GM18858 (cell line): ENCODE measurements at regions not wholly inside any gene's neighbourhood (a gene's known extent, or its start where the extent isn't known, plus 50 kb on each side); places are given as distances from the start of the nearest gene placed in this dataset.
A peak's percentile ranks its signal among the peaks of the same experiment; 100 is the strongest.
"Not testable (repeated sequence)": the region's sequence is repeated elsewhere in the genome, so short reads cannot be mapped to it uniquely, and the experiment has no call there.

Experiments
- ATAC-seq: cut with Tn5 transposase; IDR thresholded peaks from one replicate; pipeline ENCODE4 v1.9.1; 2021; ENCODE audit not compliant: unreplicated experiment

DNA sequence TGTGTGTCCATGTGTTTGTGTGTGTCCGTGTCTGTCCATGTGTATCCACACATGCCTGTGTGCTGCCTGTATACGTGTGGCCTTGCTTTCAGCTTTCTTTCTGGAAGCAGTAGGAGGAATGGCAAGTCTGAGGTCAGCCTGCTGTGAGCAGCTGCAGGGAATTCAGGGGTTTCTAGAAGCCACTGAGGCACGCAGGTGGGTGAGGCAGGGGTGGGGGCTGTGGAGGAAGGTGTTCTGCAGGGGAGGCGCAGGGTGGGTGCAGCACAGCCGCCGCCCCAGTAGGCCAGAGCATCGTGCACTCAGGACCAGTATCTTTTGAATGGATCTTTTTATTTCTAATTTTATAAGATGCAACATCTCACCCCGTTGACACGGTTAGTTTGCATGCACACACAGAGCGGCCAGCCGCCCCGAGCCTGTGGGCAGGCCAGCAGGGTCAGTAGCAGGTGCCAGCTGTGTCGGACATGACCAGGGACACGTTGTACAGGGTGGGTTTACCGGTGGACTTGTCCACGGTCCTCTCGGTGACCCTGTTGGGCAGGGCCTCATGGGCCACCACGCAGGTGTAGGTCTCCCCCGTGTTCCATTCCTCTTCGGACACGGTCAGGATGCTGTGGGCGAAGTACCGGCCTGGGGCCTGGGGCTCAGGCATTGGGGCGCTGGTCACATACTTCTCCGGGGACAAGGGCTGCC lies 327.7 kb downstream of the TMEM121 start:
- no peak for ATAC-seq

DNA sequence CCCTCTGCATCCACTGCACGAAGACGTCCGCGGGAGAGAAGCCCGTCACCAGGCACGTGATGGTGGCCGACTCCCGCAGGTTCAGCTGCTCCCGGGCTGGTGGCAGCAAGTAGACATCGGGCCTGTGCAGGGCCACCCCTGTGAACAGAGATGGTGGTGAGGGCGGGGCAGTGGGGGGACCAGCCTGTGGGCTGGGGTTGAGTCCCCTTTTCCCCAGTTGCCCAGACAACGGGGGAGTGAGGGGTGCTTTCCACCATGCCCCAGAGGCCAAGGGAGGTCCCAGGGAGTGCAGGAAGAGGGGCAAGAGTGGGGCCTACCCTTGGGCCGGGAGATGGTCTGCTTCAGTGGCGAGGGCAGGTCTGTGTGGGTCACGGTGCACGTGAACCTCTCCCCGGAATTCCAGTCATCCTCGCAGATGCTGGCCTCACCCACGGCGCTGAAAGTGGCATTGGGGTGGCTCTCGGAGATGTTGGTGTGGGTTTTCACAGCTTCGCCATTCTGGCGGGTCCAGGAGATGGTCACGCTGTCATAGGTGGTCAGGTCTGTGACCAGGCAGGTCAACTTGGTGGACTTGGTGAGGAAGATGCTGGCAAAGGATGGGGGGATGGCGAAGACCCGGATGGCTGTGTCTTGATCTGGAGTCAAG lies 328.3 kb downstream of the TMEM121 start:
- no peak for ATAC-seq

DNA sequence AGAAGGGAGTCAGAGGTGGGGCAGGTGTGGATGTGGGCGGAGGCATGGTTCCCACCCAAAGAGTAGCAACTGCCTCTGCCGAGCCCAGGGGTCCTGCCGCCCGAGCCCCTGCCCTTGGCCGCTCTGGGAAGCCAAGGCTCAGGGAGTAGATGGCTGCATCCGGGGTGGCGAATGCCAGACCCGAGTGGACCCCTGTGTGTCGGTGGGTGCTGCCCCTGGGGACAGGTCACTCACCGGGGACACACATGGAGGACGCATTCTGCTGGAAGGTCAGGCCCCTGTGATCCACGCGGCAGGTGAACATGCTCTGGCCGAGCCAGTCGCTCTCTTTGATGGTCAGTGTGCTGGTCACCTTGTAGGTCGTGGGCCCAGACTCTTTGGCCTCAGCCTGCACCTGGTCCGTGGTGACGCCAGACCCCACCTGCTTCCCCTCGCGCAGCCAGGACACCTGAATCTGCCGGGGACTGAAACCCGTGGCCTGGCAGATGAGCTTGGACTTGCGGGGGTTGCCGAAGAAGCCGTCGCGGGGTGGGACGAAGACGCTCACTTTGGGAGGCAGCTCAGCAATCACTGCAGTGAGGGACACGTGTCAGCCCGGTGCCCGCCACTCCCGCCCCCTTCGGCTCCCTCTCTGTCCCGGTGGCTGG lies 329.0 kb downstream of the TMEM121 start:
- ATAC-seq, result no peak

DNA sequence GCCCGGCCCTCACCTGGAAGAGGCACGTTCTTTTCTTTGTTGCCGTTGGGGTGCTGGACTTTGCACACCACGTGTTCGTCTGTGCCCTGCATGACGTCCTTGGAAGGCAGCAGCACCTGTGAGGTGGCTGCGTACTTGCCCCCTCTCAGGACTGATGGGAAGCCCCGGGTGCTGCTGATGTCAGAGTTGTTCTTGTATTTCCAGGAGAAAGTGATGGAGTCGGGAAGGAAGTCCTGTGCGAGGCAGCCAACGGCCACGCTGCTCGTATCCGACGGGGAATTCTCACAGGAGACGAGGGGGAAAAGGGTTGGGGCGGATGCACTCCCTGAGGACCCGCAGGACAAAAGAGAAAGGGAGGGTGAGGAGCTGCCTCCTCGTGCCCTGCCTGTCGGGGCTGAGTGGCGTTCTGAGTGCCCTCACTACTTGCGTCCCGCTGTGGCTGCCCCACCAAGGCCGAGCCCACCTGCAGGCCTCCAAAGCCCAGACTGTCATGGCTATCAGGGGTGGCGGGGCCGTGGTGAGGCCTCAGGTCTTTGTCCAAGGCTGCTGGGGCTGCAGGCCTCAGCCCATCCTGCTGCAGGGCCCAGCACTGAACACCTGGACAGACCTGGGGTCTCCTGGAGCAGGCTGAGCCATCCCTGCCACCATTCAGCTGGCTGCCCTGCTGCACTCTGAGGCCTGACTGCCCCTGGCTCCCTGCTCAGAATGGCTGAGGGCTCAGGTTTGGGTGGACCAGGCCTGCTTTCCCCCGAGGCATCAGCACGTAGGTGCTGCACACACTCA lies 329.7 kb downstream of the TMEM121 start:
- no peak for ATAC-seq

DNA sequence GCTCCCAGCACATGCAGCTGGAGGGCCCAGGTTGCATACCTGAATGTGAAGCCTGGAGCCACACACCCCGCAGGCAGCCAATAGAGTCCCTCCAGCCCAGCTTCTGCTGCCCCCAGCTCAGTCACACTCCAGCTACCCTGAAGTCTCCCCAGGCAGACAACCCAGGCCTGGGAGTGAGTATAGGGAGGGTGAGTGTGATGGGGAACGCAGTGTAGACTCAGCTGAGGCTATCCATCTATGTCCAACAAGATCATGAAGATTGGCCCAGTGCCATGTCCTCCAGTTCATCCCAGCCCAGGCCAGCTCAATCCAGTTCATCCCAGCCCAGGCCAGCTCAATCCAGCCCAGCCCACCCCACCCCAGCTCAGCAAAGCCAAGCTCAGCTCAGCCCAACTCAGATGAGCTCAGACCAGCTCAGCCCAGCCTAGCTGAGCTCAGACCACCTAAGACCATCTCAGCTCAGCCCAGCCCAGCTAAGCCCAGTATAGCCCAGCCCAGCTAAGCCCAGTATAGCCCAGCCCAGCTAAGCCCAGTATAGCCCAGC lies 330.4 kb downstream of the TMEM121 start:
- no peak for ATAC-seq

DNA sequence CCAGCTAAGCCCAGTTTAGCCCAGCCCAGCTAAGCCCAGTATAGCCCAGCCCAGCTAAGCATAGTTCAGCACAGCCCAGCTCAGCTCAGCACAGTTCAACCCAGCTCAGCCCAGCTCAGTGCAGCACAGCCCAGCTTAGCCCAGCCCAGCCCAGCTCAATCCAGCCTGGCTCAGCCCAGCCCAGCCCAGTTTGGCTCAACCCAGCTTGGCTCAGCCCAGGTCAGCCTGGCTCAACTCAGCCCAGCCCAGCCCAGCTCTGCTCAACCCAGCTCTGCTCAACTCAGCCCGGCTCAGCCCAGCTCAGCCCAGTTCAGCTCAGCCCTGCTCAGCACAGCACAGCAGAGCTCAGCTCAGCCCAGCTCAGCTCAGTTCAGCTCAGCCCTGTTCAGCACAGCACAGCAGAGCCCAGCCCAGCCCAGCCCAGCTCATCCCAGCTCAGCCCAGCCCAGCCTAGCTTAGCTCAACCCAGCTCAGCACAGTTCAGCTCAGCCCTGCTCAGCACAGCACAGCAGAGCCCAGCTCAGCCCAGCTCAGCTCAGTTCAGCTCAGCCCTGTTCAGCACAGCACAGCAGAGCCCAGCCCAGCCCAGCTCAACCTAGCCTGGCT lies 330.9 kb downstream of the TMEM121 start:
- no peak for ATAC-seq

DNA sequence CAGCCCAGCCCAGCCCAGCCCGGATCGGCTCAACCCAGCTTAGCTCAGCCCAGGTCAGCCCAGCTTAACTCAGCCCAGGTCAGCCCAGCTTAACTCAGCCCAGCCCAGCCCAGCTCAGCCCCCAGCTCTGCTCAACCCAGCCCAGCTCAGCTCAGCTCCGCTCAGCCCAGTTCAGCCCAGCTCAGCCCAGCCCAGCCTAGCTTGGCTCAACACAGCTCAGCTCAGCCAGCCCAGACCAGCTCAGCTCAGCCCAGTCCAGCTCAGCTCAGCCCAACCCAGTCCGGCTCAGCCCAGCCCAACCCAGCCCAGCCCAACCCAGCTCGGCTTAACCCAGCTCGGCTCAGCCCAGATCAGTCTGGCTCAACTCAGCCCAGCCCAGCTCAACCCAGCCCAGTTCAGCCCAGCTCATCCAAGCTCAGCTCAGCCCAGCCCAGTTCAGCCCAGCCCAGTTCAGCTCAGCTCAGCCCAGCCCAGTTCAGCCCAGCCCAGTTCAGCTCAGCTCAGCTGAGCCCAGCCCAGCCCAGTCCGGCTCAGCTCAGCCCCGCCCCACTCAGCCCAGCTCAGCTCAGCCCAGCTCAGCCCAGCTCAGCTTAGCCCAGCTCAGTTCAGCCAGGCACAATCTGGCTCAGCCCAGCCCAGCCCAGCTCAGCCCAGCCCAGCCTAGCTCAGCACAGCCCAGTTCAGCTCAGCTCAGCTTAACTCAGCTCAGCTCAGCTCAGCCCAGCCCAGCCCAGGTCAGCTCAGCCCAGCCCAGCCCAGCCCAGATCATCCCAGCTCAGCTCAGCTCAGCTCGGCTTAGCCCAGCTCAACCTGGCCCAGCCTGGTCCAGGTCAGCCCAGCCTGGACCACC lies 331.7 kb downstream of the TMEM121 start:
- no peak for ATAC-seq

DNA sequence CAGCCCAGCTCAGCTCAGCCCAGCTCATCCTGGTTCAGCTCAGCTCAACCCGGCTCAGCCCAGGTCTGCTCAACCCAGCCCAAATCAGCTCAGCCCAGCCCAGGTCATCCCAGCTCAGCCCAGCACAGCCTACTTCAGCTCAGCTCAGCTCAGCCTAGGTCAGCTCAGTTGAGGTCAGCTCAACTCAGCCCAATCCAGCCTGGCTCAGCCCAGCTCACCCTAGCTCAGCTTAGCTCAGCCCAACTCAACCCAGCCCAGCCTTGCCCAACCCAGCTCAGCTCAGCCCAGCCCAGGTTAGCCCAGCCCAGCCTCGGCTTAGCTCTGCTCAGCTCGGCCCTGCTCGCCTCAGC lies 332.3 kb downstream of the TMEM121 start:
- ATAC-seq, result no peak

DNA sequence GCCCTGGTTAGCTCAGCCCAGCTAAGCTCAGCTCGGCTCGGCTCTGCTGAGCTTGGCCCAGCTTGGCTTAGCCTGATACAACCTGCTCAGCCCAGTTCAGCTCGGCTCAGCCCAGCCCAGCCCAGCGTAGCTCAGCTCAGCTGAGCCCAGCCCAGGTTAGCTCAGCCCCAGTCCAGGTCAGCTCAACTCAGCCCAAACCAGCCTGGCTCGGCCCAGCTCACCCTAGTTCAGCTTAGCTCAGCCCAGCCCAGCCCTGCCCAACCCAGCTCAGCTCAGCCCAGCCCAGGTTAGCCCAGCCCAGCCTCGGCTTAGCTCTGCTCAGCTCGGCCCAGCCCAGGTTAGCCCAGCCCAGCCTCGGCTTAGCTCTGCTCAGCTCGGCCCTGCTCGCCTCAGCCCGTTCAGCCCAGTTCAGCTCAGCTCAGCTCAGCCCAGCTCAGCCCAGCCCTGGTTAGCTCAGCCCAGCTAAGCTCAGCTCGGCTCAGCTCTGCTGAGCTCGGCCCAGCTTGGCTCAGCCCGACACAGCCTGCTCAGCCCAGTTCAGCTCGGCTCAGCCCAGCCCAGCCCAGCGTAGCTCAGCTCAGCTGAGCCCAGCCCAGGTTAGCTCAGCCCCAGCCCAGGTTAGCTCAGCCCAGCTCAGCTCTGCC lies 332.8 kb downstream of the TMEM121 start:
- ATAC-seq, result not testable (repeated sequence)

DNA sequence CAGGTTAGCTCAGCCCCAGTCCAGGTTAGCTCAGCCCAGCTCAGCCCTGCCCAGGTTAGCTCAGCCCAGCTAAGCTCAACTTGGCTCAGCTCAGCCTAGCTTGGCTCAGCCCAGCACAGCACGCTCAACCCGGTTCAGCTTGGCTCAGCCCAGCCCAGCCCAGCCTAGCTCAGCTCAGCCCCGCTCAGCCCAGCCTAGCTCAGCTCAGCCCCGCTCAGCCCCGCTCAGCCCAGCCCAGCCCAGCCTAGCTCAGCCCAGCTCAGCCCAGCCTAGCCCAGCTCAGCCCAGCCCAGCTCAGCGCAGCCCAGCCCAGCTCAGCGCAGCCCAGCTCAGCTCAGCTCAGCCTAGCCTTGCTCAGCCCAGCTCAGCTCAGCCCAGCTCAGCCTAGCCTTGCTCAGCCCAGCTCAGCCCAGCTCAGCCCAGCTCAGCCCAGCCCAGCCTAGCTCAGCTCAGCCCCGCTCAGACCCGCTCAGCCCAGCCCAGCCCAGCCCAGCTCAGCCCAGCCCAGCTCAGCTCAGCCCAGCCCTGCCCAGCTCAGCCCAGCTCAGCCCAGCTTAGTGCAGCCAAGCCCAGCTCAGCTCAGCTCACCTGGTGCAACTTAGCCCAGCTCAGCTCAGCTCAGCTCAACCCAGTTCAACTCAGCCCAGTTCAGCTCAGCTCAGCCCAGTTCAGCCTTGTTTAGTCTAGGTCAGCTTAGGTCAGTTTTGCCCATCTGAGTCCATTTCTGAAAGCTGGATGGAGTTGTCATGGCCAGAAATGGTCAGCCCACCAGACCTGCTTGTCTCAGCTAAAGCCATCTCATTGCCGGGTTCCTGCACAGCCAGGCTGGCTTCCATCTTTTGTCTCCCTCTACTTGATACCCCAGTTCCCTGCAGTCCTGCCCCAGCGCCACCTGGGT lies 333.6 kb downstream of the TMEM121 start:
- ATAC-seq, result no peak

DNA sequence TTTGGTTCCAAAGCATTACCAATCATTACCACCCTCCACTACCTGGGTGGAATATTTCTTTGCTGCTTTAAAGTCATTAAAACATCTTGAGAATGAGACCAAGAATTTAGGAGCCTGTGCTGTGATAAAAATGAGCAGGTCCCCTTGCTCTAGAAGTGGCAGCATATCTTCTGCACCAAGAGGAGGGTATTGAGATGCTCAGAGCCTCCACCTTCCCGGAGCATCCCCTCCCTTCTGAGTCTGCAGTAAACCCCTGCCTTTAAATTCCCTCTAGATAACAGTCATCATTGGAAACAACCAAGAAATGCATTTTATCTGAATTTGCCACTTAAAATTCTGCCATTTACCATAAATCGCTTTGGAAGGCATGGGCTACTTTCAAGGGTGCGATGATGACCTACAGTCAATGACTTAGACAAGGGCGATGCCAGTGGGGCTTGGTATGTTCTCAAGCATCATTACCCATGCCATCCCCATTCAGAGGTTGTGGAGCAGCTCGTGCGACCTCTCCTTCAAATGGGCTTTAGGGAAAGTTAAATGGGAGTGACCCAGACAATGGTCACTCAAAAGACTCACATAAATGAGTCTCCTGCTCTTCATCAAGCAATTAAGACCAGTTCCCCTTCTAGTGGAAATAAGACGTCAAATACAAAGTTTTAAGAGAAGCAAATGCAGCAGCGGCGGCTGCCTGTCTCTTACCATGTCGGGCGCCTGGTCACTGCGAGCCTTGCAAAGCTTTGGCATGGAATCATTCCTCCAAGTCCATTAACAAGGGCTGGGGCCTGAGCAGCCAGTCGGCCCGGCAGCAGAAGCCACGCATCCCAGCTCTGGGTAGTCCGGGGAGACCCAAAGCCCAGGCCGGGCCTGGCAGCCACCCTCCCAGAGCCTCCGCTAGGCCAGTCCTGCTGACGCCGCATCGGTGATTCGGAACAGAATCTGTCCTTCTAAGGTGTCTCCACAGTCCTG lies 334.5 kb downstream of the TMEM121 start:
- ATAC-seq, result no peak

DNA sequence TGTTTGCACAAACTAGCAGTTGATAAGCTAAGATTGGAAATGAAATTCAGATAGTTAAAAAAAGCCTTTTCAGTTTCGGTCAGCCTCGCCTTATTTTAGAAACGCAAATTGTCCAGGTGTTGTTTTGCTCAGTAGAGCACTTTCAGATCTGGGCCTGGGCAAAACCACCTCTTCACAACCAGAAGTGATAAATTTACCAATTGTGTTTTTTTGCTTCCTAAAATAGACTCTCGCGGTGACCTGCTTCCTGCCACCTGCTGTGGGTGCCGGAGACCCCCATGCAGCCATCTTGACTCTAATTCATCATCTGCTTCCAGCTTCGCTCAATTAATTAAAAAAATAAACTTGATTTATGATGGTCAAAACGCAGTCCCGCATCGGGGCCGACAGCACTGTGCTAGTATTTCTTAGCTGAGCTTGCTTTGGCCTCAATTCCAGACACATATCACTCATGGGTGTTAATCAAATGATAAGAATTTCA lies 335.6 kb downstream of the TMEM121 start:
- peak; percentile 46 for ATAC-seq

DNA sequence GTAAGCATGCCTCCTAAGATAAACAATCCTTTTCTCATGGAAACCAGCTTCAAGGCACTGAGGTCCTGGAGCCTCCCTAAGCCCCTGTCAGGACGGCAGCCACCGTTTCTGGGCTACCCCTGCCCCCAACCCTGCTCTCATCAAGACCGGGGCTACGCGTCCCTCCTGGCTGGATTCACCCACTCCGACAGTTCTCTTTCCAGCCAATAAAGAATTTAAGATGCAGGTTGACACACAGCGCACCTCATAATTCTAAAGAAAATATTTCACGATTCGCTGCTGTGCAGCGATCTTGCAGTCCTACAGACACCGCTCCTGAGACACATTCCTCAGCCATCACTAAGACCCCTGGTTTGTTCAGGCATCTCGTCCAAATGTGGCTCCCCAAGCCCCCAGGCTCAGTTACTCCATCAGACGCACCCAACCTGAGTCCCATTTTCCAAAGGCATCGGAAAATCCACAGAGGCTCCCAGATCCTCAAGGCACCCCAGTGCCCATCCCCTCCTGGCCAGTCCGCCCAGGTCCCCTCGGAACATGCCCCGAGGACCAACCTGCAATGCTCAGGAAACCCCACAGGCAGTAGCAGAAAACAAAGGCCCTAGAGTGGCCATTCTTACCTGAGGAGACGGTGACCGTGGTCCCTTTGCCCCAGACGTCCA lies 336.3 kb downstream of the TMEM121 start:
- ATAC-seq, result no peak

DNA sequence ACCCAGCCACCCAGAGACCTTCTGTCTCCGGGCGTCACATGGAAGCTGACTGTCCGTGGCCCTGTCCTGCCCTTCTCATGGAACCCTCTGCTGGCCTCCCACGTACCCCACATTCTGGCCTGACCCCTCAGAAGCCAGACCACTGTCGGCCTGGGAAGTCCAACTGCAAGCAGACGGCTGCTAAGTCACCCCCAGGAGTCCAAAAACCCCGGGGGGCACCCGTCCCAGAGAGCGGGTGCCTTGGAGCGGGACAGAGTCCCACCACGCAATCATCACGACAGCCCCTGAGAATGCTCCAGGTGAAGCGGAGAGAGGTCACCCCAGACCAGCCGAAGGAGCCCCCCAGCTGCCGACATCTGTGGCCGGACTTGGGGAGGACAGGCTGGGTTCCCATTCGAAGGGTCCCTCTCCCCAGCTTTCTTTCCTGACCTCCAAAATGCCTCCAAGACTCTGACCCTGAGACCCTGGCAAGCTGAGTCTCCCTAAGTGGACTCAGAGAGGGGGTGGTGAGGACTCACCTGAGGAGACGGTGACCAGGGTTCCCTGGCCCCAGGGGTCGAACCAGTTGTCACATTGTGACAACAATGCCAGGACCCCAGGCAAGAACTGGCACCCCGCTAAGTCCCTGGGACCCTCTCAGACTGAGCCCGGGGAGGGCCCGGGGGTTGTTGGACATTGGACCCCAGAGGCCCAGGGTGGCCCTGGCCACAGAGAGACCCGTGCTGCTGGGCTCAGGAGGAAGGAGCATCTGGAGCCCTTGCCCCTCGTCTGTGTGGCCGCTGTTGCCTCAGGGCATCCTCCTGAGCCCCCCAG lies 337.1 kb downstream of the TMEM121 start:
- ATAC-seq, result no peak

DNA sequence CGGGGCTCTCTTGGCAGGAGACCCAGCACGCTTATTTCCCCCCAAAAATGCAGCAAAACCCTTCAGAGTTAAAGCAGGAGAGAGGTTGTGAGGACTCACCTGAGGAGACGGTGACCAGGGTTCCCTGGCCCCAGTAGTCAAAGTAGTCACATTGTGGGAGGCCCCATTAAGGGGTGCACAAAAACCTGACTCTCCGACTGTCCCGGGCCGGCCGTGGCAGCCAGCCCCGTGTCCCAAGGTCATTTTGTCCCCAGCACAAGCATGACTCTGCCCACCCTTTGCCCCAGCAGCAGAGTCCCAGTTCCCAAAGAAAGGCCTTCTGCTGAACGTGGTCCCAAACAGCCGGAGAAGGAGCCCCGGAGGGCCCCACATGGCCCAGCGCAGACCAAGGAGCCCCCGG lies 337.7 kb downstream of the TMEM121 start:
- no peak for ATAC-seq
